H1 (cell line): ENCODE measurements at regions not wholly inside any gene's neighbourhood (a gene's known extent, or its start where the extent isn't known, plus 50 kb on each side); places are given as distances from the start of the nearest gene placed in this dataset.

Experiments used
- CTCF ChIA-PET: fragments of 300-600 bp; sonication (Branson Sonifier 250); formaldehyde crosslinking; loops from one replicate; lab custom pipeline; 2021; ENCODE audit not compliant: partially characterized antibody; lab: Charles Lee
- POLR2A ChIA-PET: fragments of 300-600 bp; sonication (Branson Sonifier 250); formaldehyde crosslinking; loops from one replicate; lab custom pipeline; 2021; ENCODE audit warnings: inconsistent platforms; ENCODE audit not compliant: partially characterized antibody; lab: Charles Lee
- DNase-seq, 2 experiments: peaks; one replicate each; pipeline versions ENCODE4 v3.0.0 to v3.0.0-alpha.2; 2010 to 2022; ENCODE audit warnings: low spot score in 2 of 2, low read depth in 1 of 2, mixed read lengths in 1 of 2
- FAIRE-seq: peaks from 2 replicates; lab custom pipeline; 2011; peaks lifted over from hg19 to GRCh38; lab: Jason Lieb, UNC
- H2AFZ ChIP-seq: 2 replicates; pipeline ENCODE4 v1.8.1; 2012; ENCODE audit warnings: low read length, inconsistent platforms
- H2AK5ac ChIP-seq: 2 replicates; pipeline ENCODE4 v1.6.1; 2013; ENCODE audit warnings: low read depth, low read length
- H2BK120ac ChIP-seq: replicated peaks from 2 replicates; pipeline ENCODE3; 2013; ENCODE audit warnings: low read depth, low read length, inconsistent platforms
- H2BK12ac ChIP-seq: 2 replicates; pipeline ENCODE4 v1.6.1; 2013; ENCODE audit warnings: low read depth, low read length
- H2BK15ac ChIP-seq: 2 replicates; pipeline ENCODE4 v1.6.1; 2013; ENCODE audit warnings: low read length
- H2BK20ac ChIP-seq: 2 replicates; pipeline ENCODE4 v1.6.1; 2013; ENCODE audit warnings: low read length
- H2BK5ac ChIP-seq: 2 replicates; pipeline ENCODE4 v1.6.1; 2013; ENCODE audit warnings: low read depth, low read length
- H3K14ac ChIP-seq: 2 replicates; pipeline ENCODE4 v1.6.1; 2013; ENCODE audit warnings: inconsistent platforms; ENCODE audit not compliant: insufficient read length
- H3K18ac ChIP-seq: 2 replicates; pipeline ENCODE4 v1.6.1; 2013; ENCODE audit warnings: low read length; ENCODE audit errors: extremely low read depth
- H3K23ac ChIP-seq: 2 replicates; pipeline ENCODE4 v1.6.1; 2013; ENCODE audit warnings: inconsistent platforms; ENCODE audit not compliant: insufficient read length
- H3K23me2 ChIP-seq: 2 replicates; pipeline ENCODE4 v1.6.1; 2013; ENCODE audit warnings: low read depth, low read length
- H3K27ac ChIP-seq: 2 replicates; pipeline ENCODE4 v1.6.1; 2011; ENCODE audit warnings: low read depth, low read length, inconsistent platforms
- H3K27me3 ChIP-seq, 4 experiments: replicated peaks in 1 of 4; 1 replicate in 1 of 4; 2 replicates in 3 of 4; pipeline versions ENCODE4 v1.6.1 to v1.8.1; 2011 to 2013; ENCODE audit warnings: low read length in 3 of 4, mild to moderate bottlenecking in 3 of 4, inconsistent platforms in 2 of 4, mixed read lengths in 2 of 4, moderate library complexity in 1 of 4; ENCODE audit not compliant: control insufficient read depth in 3 of 4, insufficient read depth in 3 of 4; ENCODE audit errors: extremely low read depth in 1 of 4
- H3K36me3 ChIP-seq, 4 experiments: 2 replicates each; pipeline versions ENCODE4 v1.6.1 to v1.8.1; 2011 to 2013; ENCODE audit warnings: mild to moderate bottlenecking in 4 of 4, low read length in 3 of 4, moderate library complexity in 2 of 4, control low read depth in 1 of 4, inconsistent platforms in 1 of 4; ENCODE audit not compliant: insufficient read depth in 4 of 4, control insufficient read depth in 2 of 4
- H3K4ac ChIP-seq: replicated peaks from 2 replicates; pipeline ENCODE3; 2013; ENCODE audit warnings: low read length, low read depth, mixed read lengths, inconsistent platforms; ENCODE audit not compliant: insufficient read length
- H3K4me1 ChIP-seq, 4 experiments: replicated peaks in 1 of 4; 1 replicate in 1 of 4; 2 replicates in 3 of 4; pipeline versions ENCODE4 v1.6.1 to v1.8.1; 2011 to 2013; ENCODE audit warnings: low read length in 3 of 4, inconsistent platforms in 2 of 4, mixed read lengths in 1 of 4; ENCODE audit not compliant: insufficient read depth in 4 of 4, control insufficient read depth in 3 of 4
- H3K4me2 ChIP-seq, 2 experiments: 2 replicates each; pipeline versions ENCODE4 v1.6.1 to v1.8.1; 2011 to 2013; ENCODE audit warnings: low read depth in 2 of 2, low read length in 2 of 2, control low read depth in 1 of 2, inconsistent platforms in 1 of 2, mild to moderate bottlenecking in 1 of 2; ENCODE audit not compliant: insufficient read depth in 1 of 2
- H3K4me3 ChIP-seq, 4 experiments: fragments of 200-600, 300-600 bp in 1 of 4; sonication (generic), shearing (Covaris generic), sonication (Bioruptor Twin) in 1 of 4; 2 replicates each; pipeline versions ENCODE4 v1.5.1 to v1.8.1; 2011 to 2016; ENCODE audit warnings: low read length in 4 of 4, low read depth in 3 of 4, control low read depth in 2 of 4, inconsistent platforms in 2 of 4, mild to moderate bottlenecking in 2 of 4, mixed read lengths in 1 of 4, moderate library complexity in 1 of 4; ENCODE audit not compliant: insufficient read depth in 2 of 4; ENCODE audit errors: extremely low read depth in 1 of 4
- H3K56ac ChIP-seq: replicated peaks from 2 replicates; pipeline ENCODE3; 2013; ENCODE audit warnings: low read depth, mild to moderate bottlenecking, mixed read lengths, low read length, inconsistent platforms; ENCODE audit not compliant: insufficient read length
- H3K79me1 ChIP-seq: 2 replicates; pipeline ENCODE4 v1.6.1; 2013; ENCODE audit warnings: low read depth, low read length, control low read depth
- H3K79me2 ChIP-seq, 2 experiments: 2 replicates each; pipeline versions ENCODE4 v1.6.1 to v1.8.1; 2012 to 2013; ENCODE audit warnings: low read length in 2 of 2, mild to moderate bottlenecking in 2 of 2, inconsistent platforms in 1 of 2; ENCODE audit not compliant: insufficient read depth in 2 of 2, control insufficient read depth in 1 of 2
- H3K9ac ChIP-seq, 4 experiments: replicated peaks in 1 of 4; 1 replicate in 1 of 4; 2 replicates in 3 of 4; pipeline versions ENCODE4 v1.6.1 to v1.8.1; 2011 to 2013; ENCODE audit warnings: low read depth in 3 of 4, low read length in 3 of 4, control low read depth in 2 of 4, mild to moderate bottlenecking in 2 of 4, moderate library complexity in 2 of 4, inconsistent platforms in 1 of 4; ENCODE audit errors: extremely low read depth in 1 of 4
- H3K9me3 ChIP-seq, 2 experiments: 2 replicates each; pipeline versions ENCODE4 v1.6.1 to v1.8.1; 2012 to 2013; ENCODE audit warnings: mild to moderate bottlenecking in 2 of 2, moderate library complexity in 2 of 2, control low read depth in 1 of 2, inconsistent platforms in 1 of 2, low read depth in 1 of 2, low read length in 1 of 2, mixed read lengths in 1 of 2; ENCODE audit not compliant: insufficient read depth in 2 of 2
- H4K20me1 ChIP-seq, 2 experiments: replicated peaks in 1 of 2; 2 replicates each; pipeline versions ENCODE3 to v1.8.1; 2011 to 2013; ENCODE audit warnings: inconsistent platforms in 2 of 2, low read length in 2 of 2, mild to moderate bottlenecking in 1 of 2; ENCODE audit not compliant: insufficient read depth in 2 of 2, control insufficient read depth in 1 of 2
- H4K5ac ChIP-seq: 2 replicates; pipeline ENCODE4 v1.6.1; 2013; ENCODE audit warnings: low read length, low read depth, mixed read lengths, inconsistent platforms; ENCODE audit not compliant: insufficient read length
- H4K8ac ChIP-seq: 2 replicates; pipeline ENCODE4 v1.8.0; 2013; ENCODE audit warnings: mild to moderate bottlenecking, moderate library complexity, low read length, inconsistent platforms; ENCODE audit not compliant: insufficient read depth; ENCODE audit errors: extremely low read depth
- H4K91ac ChIP-seq: replicated peaks from 2 replicates; pipeline ENCODE3; 2013; ENCODE audit warnings: low read length, mixed read lengths, inconsistent platforms; ENCODE audit not compliant: insufficient read length
- EP300 ChIP-seq, 2 experiments: IDR thresholded peaks; 1 replicate in 1 of 2; 2 replicates in 1 of 2; pipeline ENCODE4 v1.6.1; 2011 to 2012; ENCODE audit warnings: low read depth in 2 of 2, low read length in 2 of 2, mild to moderate bottlenecking in 2 of 2, borderline replicate concordance in 1 of 2, inconsistent platforms in 1 of 2, moderate library complexity in 1 of 2
- NANOG ChIP-seq: IDR thresholded peaks from 2 replicates; pipeline ENCODE4 v1.6.1; 2011; ENCODE audit warnings: low read length, low read depth, mild to moderate bottlenecking, inconsistent platforms; ENCODE audit not compliant: insufficient read depth, poor library complexity, severe bottlenecking
- WGBS, 2 experiments: shearing (Covaris generic) in 1 of 2; methylation state at CpG; one replicate each; pipeline versions ENCODE4 v1.1.6 to v1.1.7; 2013 to 2015; ENCODE audit warnings: low lambda C conversion rate in 2 of 2, mixed read lengths in 2 of 2, inconsistent platforms in 1 of 2, low coverage in 1 of 2, missing lambda C conversion rate in 1 of 2; ENCODE audit not compliant: insufficient replicate concordance in 2 of 2, insufficient coverage in 1 of 2, insufficient read length in 1 of 2; ENCODE audit errors: extremely low coverage in 1 of 2, missing lambda C conversion rate in 1 of 2; 5-methylcytosine and 5-hydroxymethylcytosine counted together

GRCh38 chr4:78689700-78690323, 86.3 kb upstream of the BMP2K start:
- Histone ChIP-seq H3K36me3 (no peaks in the 10 kb centered on the region), H3K4ac (no peak overlapping the region), H4K20me1 (no peaks in the 10 kb centered on the region), H3K56ac (no peak overlapping the region), H3K79me2 (no peaks in the 10 kb centered on the region), H4K8ac (no peak overlapping the region), H3K18ac (no peak overlapping the region), H3K23me2 (no peaks in the 10 kb centered on the region), H2BK120ac (no peak overlapping the region), H3K14ac (no peak overlapping the region), H3K23ac (no peak overlapping the region), H2AFZ (no peak overlapping the region), H2BK5ac (no peak overlapping the region), H3K4me3 (no peak overlapping the region), H3K9ac (no peak overlapping the region), H4K5ac (no peak overlapping the region), H2BK15ac (no peak overlapping the region), H3K4me1 (no peaks in the 10 kb centered on the region), H2BK12ac (no peak overlapping the region), H2BK20ac (no peak overlapping the region), H3K4me2 (no peak overlapping the region), H2AK5ac (no peak overlapping the region), H3K79me1 (no peaks in the 10 kb centered on the region), H3K27ac (no peak overlapping the region), H3K27me3 (no peaks in the 10 kb centered on the region), H4K91ac (no peak overlapping the region), H3K9me3 (no peaks in the 10 kb centered on the region)
- no peak for TF ChIP-seq EP300 (IDR thresholded peaks at IDR 0.05; ENCODE audit: borderline replicate concordance in 1 of 2, low read depth in 2 of 2, low read length in 2 of 2)
- no peak for TF ChIP-seq NANOG
- POLR2A ChIA-PET: no interaction called here
- no peak for FAIRE-seq
- CTCF ChIA-PET: interaction anchor here (1.1 kb wide), 1 partner anchor 18 kb away, joined by 4 read pairs; no protein-coding TSS in a partner anchor
- no peak for DNase-seq
- 94 to 100% methylated on average over 1 to 11 of the region's 11 CpGs for WGBS, 2 experiments
